KOPT-K1 (cell line): ENCODE measurements at regions not wholly inside any gene's neighbourhood (a gene's known extent, or its start where the extent isn't known, plus 50 kb on each side); places are given as distances from the start of the nearest gene placed in this dataset.
"Not testable (repeated sequence)": the region's sequence is repeated elsewhere in the genome, so short reads cannot be mapped to it uniquely, and the experiment has no call there.

Experiments used
- H3K27ac ChIP-seq: fragments of 200-600 bp; sonication (generic); 2 replicates; pipeline ENCODE4 v1.5.1; 2016; ENCODE audit warnings: antibody characterized with exemption, mild to moderate bottlenecking, low read depth, low read length; ENCODE audit not compliant: poor library complexity, severe bottlenecking
- H3K36me3 ChIP-seq: fragments of 200-600 bp; sonication (generic); 2 replicates; pipeline ENCODE4 v1.5.1; 2017; ENCODE audit warnings: antibody characterized with exemption, mild to moderate bottlenecking, low read length, moderate library complexity; ENCODE audit not compliant: insufficient read depth
- H3K9me3 ChIP-seq: fragments of 200-600 bp; sonication (generic); 2 replicates; pipeline ENCODE4 v1.5.1; 2017; ENCODE audit warnings: antibody characterized with exemption, low read length, mild to moderate bottlenecking; ENCODE audit not compliant: insufficient read depth, poor library complexity, severe bottlenecking

DNA sequence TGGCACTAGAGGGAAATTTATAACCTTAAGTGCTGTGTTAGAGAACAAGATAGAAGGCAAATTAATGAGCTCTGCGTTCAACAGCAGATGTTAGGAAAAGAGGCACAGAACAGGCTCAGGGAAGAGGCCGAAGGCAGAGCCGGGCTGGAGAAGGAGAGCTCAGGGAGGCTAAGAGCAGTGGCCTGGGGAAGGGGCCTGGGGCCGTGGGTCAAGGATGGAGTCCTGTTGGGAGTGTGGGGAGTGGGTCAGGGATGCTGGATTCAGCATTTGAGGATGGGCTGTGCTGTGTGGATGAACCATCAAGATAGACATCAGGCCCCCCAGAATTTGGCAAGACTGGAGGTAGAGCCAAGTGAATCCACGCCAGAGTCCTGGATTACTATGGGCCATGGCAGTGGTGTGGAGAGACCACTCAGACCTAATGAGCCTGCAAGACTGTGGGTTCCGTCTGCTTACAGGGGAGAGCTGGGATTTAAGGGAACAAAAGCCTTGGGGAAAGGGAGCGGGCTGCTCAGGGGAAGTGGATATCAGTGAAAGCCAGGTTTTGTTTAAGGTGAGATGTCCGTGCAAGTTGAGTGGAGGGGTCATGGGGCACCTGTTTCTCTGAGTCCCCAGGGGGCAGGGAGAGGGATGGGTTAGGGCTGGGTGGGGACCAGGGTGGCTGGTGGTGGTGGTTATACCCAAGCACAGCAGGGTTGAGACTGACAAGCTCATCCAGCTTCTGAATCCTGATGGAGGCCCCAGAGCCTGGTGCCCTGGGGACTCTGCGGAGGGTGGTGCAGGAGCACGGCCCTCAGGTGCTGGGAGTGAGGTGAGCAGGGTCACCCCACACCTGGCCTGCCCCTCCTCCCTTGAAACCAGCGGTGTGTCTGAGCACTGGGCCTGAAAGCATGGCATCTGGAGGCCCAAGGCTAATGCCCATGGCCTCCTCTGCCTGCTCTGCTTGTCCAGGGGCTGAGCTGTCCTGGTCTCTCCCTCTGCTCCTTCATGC is 101.7 kb downstream of the BMS1 start:
- Histone ChIP-seq H3K9me3 (peaks cover 11% of the 10 kb centered on the region), H3K27ac (no peak overlapping the region), H3K36me3 (no peaks in the 10 kb centered on the region)

DNA sequence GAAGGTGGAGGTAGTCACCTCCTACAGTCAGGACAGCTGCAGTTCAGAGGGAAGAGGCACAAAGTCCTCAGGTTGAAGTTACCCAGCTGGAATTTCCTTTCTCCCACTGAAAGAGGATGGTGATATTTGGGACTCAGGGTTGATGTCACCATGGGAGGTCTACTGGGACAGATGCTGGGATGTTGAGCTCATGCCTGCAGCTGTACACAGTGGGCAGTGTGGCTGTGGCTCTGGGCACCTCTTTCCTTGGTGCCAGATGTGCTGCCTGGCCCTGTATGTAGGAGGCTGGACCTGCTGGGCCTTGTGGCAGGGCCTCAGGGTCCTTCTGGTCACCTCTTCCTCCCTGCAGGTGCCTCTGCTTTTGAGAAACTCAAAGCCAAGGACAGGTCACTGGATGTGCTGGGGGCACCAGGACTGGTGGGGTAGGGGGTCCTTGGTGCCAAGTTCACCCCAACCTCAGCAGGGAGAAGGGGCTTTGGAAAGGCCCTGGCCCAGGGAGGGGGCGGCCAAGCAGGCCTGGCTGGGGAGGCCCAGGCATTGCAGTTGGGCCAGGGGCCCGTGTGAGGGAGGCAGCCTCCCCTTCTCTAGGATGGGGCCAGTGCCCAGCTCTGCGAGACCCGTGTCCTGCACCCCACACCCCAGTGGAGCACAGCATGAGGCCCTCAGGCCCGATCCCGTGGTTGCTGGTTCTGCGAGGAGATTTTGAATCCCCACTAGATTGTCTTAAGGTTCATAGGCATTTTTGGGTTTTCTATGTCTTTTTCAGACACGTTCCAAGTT is 103.1 kb downstream of the BMS1 start:
- no peak overlapping the region for H3K27ac ChIP-seq
- no peaks in the 10 kb centered on the region for H3K36me3 ChIP-seq
- peaks cover 11% of the 10 kb centered on the region for H3K9me3 ChIP-seq

- Histone ChIP-seq H3K36me3 (no peaks in the 10 kb centered on the region), H3K27ac (no peak overlapping the region), H3K9me3 (peaks cover under 1% of the 10 kb centered on the region)
Observed at GRCh38 chr10:42887734-42888503, 105.3 kb downstream of the BMS1 start.

- H3K36me3 ChIP-seq = no peaks in the 10 kb centered on the region
- no peak overlapping the region for H3K27ac ChIP-seq
Observed at GRCh38 chr10:42888504-42889095, 106.0 kb downstream of the BMS1 start.

DNA sequence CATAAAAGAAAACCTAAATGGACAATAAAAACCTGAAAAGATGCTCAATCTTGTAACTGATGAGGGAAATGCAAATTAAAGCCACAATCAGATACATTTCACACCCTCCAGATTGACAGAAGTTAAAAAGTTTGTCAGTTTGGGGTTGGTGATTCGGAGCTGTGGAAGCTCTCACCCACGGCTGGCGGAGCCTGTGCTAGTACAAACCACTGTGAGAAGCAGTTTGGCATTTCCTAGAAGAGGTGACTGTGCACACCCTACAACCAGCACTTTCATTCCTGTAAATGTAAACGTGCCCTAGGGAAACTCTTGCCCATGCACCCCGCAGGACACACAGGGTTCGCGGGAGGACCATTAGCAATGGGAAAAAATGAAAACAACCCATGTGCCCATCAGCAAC is 114.1 kb downstream of the BMS1 start:
- no peak overlapping the region for H3K27ac ChIP-seq
- no peaks in the 10 kb centered on the region for H3K36me3 ChIP-seq
- peaks cover 13% of the 10 kb centered on the region for H3K9me3 ChIP-seq

More at GRCh38 chr10:42888504-42889095, 106.0 kb downstream of the BMS1 start:
- no peaks in the 10 kb centered on the region for H3K9me3 ChIP-seq

DNA sequence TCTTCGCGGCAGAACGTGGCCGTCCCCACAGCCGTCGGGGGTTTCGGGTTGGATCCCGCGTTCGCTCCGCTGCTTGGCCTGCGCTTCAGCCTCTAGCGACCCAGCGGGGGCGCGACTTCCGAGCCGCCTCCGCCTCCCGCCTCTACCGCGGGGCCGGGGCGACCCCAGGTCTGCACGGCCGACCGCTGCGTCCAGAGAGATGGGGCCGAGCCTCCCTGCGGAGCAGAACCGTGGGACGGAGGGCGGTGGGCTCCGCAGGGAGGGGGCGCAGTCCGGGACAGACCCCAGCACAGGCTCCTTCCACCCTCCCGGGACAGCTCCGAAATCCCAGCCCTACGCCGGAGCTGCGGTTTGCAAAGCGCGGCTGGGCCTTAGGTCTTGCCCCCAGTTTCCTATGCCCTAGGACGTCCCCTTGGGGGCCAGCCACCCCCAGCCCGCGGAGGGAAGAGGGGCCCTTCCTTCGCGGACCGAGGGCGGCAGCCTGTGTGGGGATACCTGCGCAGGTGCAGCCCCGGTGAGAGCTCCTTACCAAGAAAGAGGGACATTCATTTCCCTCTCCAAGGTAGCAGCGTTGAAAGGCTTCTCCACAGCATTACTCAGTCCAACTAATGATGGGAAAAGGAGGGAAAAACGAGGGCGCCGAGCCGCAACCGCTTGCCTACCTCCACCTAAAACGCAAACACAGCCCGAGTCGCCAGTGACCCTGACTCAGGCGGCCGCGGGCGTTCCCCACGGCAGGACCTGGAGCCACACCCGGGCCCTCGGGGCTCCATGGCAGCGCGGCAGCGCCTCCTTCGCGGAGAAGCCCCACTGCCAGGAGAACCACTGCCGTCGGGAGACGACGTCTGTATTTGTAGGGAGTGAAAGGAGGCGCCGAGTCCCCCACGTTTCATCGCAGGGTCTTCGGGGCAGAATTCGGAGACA is 115.7 kb downstream of the BMS1 start:
- Histone ChIP-seq H3K9me3 (peaks cover 13% of the 10 kb centered on the region), H3K27ac (no peak overlapping the region), H3K36me3 (no peaks in the 10 kb centered on the region)

GRCh38 chr10:42899036-42899435 is 116.4 kb downstream of the BMS1 start:
- Histone ChIP-seq H3K36me3 (no peaks in the 10 kb centered on the region), H3K27ac (no peak overlapping the region), H3K9me3 (peaks cover 13% of the 10 kb centered on the region)

- peaks cover 13% of the 10 kb centered on the region for H3K9me3 ChIP-seq
- H3K36me3 ChIP-seq, H3K27ac ChIP-seq: not testable (repeated sequence)
Observed at GRCh38 chr10:42900346-42900745, 117.8 kb downstream of the BMS1 start.

GRCh38 chr10:42911359-42911758 is 128.8 kb downstream of the BMS1 start:
- no peak overlapping the region for H3K27ac ChIP-seq
- no peaks in the 10 kb centered on the region for H3K9me3 ChIP-seq
- H3K36me3 ChIP-seq = no peaks in the 10 kb centered on the region

DNA sequence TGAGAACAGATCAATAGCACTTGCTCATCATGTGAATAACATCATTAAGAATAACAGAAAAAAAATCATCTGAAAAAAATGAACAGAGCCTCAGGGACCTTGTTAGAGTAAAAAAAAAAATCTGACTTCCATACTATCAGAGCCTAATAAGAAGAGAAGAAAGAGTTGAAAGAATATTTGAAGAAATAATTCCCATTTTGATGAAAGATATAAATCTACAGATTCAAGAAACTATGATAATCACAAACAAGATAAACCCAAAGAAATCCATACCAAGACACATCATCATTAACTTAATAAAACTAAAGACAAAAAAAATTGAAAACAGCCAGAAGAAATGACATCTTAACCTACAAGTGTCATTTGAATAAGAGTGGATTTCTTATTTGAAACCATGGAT is 134.4 kb downstream of the BMS1 start:
- Histone ChIP-seq H3K36me3 (no peaks in the 10 kb centered on the region), H3K27ac (no peak overlapping the region), H3K9me3 (peaks cover 3% of the 10 kb centered on the region)

DNA sequence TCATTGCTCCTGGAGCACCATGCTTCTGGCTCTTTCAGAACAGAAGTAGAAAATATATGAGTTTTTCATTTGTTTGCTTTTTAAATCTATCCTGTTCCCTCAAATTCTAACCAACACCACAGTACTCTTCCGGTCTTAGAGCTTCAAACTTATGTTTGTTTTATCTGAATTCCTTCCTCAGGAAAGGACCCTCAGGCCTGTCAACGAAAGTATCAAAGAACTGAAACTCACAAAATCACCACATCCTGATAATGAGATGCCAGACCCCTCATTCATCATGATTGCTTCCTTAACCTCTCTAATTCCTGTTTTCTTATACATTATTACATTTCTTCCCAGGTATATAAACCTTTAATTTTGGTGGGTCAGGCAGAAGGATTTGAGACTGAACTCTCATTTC is 135.2 kb downstream of the BMS1 start:
- Histone ChIP-seq H3K27ac (no peak overlapping the region), H3K36me3 (no peaks in the 10 kb centered on the region), H3K9me3 (peaks cover 4% of the 10 kb centered on the region)

DNA sequence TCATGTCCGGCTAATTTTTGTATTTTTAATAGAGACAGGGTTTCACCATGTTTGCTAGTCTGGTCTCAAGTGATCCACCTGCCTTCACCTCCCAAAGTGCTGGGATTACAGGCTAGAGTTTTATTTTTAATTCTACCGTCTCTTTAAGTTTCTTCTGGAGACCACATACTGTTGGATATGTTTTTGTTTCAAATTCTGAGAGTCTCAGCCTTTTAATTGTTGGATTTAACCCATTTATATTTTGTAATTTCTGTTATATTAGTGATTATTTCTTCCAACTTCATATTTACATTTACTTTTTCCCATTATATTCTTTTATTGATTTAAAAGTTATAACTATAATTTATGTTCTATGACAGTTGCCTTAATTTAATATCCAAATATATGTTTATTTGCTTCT is 139.4 kb downstream of the BMS1 start:
- Histone ChIP-seq H3K27ac (no peak overlapping the region), H3K9me3 (peaks cover 4% of the 10 kb centered on the region), H3K36me3 (no peaks in the 10 kb centered on the region)

DNA sequence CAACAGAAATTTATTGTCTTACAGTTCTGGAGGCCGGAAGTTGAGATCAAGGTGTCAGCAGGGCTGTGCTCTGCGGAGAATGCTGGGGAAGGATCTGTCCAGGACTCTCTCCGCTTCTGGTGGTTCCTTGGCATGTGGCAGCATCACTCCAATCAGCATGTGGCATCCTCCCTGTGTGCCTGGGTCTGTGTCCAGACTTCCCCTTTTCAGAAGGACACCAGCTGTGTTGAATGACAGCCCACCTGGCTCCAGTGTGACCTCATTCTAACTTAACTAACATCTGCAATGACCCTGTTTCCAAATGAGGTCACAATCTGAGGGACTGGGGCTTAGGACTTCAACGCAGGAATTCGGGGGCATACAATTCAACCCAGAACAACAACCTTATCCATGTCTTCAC is 141.9 kb downstream of the BMS1 start:
- Histone ChIP-seq H3K36me3 (no peaks in the 10 kb centered on the region), H3K9me3 (peaks cover 4% of the 10 kb centered on the region), H3K27ac (no peak overlapping the region)

GRCh38 chr10:42926843-42927242 is 144.2 kb downstream of the BMS1 start:
- Histone ChIP-seq H3K27ac (no peak overlapping the region), H3K9me3 (peaks cover 3% of the 10 kb centered on the region)

More at GRCh38 chr10:42926843-42927242, 144.2 kb downstream of the BMS1 start:
- no peaks in the 10 kb centered on the region for H3K36me3 ChIP-seq
